ENCODE measurements at regions not wholly inside any gene's neighbourhood (a gene's known extent, or its start where the extent isn't known, plus 50 kb on each side); places are given as distances from the start of the nearest gene placed in this dataset.

- TF ChIP-seq CTCF (IDR thresholded peaks at IDR 0.05), result no peak
- TF ChIP-seq POLR2A (IDR thresholded peaks at IDR 0.05), result no peak
Observed at GRCh38 chrX:42434458-42435166, 343.4 kb downstream of the PPP1R2C start.
